H9 (cell line): ENCODE measurements at regions not wholly inside any gene's neighbourhood (a gene's known extent, or its start where the extent isn't known, plus 50 kb on each side); places are given as distances from the start of the nearest gene placed in this dataset.

Experiments used
- DNase-seq: peaks from one replicate; pipeline ENCODE4 v3.0.0-alpha.2; 2017
- H2AFZ ChIP-seq: one replicate; pipeline ENCODE4 v1.6.1; 2013; ENCODE audit warnings: mild to moderate bottlenecking, low read length, control low read depth, moderate library complexity
- H2AK5ac ChIP-seq: 2 replicates; pipeline ENCODE4 v1.6.1; 2013; ENCODE audit warnings: low read length, control low read depth, mixed read lengths; ENCODE audit not compliant: insufficient read length
- H2BK120ac ChIP-seq: one replicate; pipeline ENCODE4 v1.6.1; 2013; ENCODE audit warnings: low read depth, mild to moderate bottlenecking, low read length, control low read depth, inconsistent platforms; ENCODE audit not compliant: poor library complexity, severe bottlenecking
- H2BK12ac ChIP-seq: 2 replicates; pipeline ENCODE4 v1.6.1; 2013; ENCODE audit warnings: low read length, control low read depth, mixed read lengths, low read depth; ENCODE audit not compliant: insufficient read length
- H2BK15ac ChIP-seq: 2 replicates; pipeline ENCODE4 v1.6.1; 2013; ENCODE audit warnings: low read depth, low read length, control low read depth
- H2BK20ac ChIP-seq: one replicate; pipeline ENCODE4 v1.6.1; 2013; ENCODE audit warnings: low read depth, mild to moderate bottlenecking, low read length, control low read depth, inconsistent platforms; ENCODE audit not compliant: poor library complexity, severe bottlenecking
- H2BK5ac ChIP-seq: 2 replicates; pipeline ENCODE4 v1.6.1; 2013; ENCODE audit warnings: low read length, control low read depth, mixed read lengths; ENCODE audit not compliant: insufficient read length
- H3K14ac ChIP-seq: 2 replicates; pipeline ENCODE4 v1.6.1; 2013; ENCODE audit warnings: low read length, control low read depth; ENCODE audit not compliant: insufficient read depth
- H3K18ac ChIP-seq: 2 replicates; pipeline ENCODE4 v1.6.1; 2013; ENCODE audit warnings: low read depth, mild to moderate bottlenecking, mixed read lengths, low read length, control low read depth; ENCODE audit not compliant: insufficient read length
- H3K23ac ChIP-seq: 2 replicates; pipeline ENCODE4 v1.6.1; 2013; ENCODE audit warnings: low read length, control low read depth, mixed read lengths, low read depth; ENCODE audit not compliant: insufficient read length
- H3K23me2 ChIP-seq: 2 replicates; pipeline ENCODE4 v1.6.1; 2013; ENCODE audit warnings: low read depth, mild to moderate bottlenecking, mixed read lengths, low read length, control low read depth; ENCODE audit not compliant: insufficient read length, poor library complexity, severe bottlenecking
- H3K27ac ChIP-seq: 2 replicates; pipeline ENCODE4 v1.5.1; 2013; ENCODE audit warnings: low read length, control low read depth, mixed read lengths, low read depth; ENCODE audit not compliant: insufficient read length
- H3K27me3 ChIP-seq: 2 replicates; pipeline ENCODE4 v1.6.1; 2013; ENCODE audit warnings: low read length, control low read depth, inconsistent platforms; ENCODE audit not compliant: insufficient read depth
- H3K4ac ChIP-seq: 2 replicates; pipeline ENCODE4 v1.6.1; 2013; ENCODE audit warnings: low read depth, mild to moderate bottlenecking, control low read depth, inconsistent platforms, low read length, moderate library complexity
- H3K4me1 ChIP-seq: 2 replicates; pipeline ENCODE4 v1.6.1; 2013; ENCODE audit warnings: low read length, control low read depth, inconsistent platforms; ENCODE audit not compliant: insufficient read depth
- H3K4me2 ChIP-seq: 2 replicates; pipeline ENCODE4 v1.6.1; 2013; ENCODE audit warnings: low read length, control low read depth, mixed read lengths; ENCODE audit not compliant: insufficient read length, insufficient read depth
- H3K56ac ChIP-seq: 2 replicates; pipeline ENCODE4 v1.6.1; 2013; ENCODE audit warnings: low read depth, mild to moderate bottlenecking, mixed read lengths, low read length, control low read depth; ENCODE audit not compliant: insufficient read length
- H3K79me1 ChIP-seq: 2 replicates; pipeline ENCODE4 v1.6.1; 2013; ENCODE audit warnings: low read depth, mild to moderate bottlenecking, moderate library complexity, low read length, control low read depth, inconsistent platforms; ENCODE audit not compliant: insufficient read depth, poor library complexity, severe bottlenecking
- H3K79me2 ChIP-seq: 2 replicates; pipeline ENCODE4 v1.6.1; 2013; ENCODE audit warnings: low read length, control low read depth, inconsistent platforms; ENCODE audit not compliant: insufficient read depth
- H3K9ac ChIP-seq: 2 replicates; pipeline ENCODE4 v1.6.1; 2013; ENCODE audit warnings: low read length, control low read depth, mixed read lengths; ENCODE audit not compliant: insufficient read length; ENCODE audit errors: extremely low read depth
- H3K9me3 ChIP-seq: one replicate; pipeline ENCODE4 v1.6.1; 2013; ENCODE audit warnings: low read depth, low read length, inconsistent platforms; ENCODE audit not compliant: control insufficient read depth
- H3T11ph ChIP-seq: one replicate; pipeline ENCODE4 v1.6.1; 2013; ENCODE audit warnings: mild to moderate bottlenecking, low read length, control low read depth, inconsistent platforms
- H4K20me1 ChIP-seq: one replicate; pipeline ENCODE4 v1.6.1; 2013; ENCODE audit not compliant: control insufficient read depth, insufficient read length, insufficient read depth
- H4K5ac ChIP-seq: 2 replicates; pipeline ENCODE4 v1.6.1; 2013; ENCODE audit warnings: low read depth, mild to moderate bottlenecking, mixed read lengths, low read length, control low read depth; ENCODE audit not compliant: insufficient read length
- H4K8ac ChIP-seq: replicated peaks from 2 replicates; pipeline ENCODE4 v1.6.1; 2013; ENCODE audit warnings: low read length, control low read depth, mixed read lengths, low read depth; ENCODE audit not compliant: insufficient read length
- H4K91ac ChIP-seq: 2 replicates; pipeline ENCODE4 v1.6.1; 2013; ENCODE audit warnings: low read depth, mild to moderate bottlenecking, moderate library complexity, mixed read lengths, low read length, control low read depth; ENCODE audit not compliant: insufficient read length
- H3K27ac Mint-ChIP-seq, 3 experiments: 2 replicates in 2 of 3; 3 replicates in 1 of 3; pipeline ENCODE4 v1.8.0; 2020 to 2021; ENCODE audit warnings: mixed read lengths in 3 of 3, mild to moderate bottlenecking in 1 of 3, moderate library complexity in 1 of 3
- H3K27me3 Mint-ChIP-seq: 2 replicates; pipeline ENCODE4 v1.8.0; 2021; ENCODE audit warnings: low read depth, mild to moderate bottlenecking, moderate library complexity, mixed read lengths
- H3K36me3 Mint-ChIP-seq, 3 experiments: 2 replicates in 2 of 3; 3 replicates in 1 of 3; pipeline ENCODE4 v1.8.0; 2020 to 2021; ENCODE audit warnings: low read depth in 3 of 3, mixed read lengths in 3 of 3; ENCODE audit not compliant: insufficient read depth in 1 of 3
- H3K4me1 Mint-ChIP-seq, 2 experiments: 2 replicates each; pipeline ENCODE4 v1.8.0; 2020; ENCODE audit warnings: mixed read lengths in 2 of 2
- H3K4me3 Mint-ChIP-seq, 2 experiments: 2 replicates in 1 of 2; 3 replicates in 1 of 2; pipeline ENCODE4 v1.8.0; 2020 to 2021; ENCODE audit warnings: mild to moderate bottlenecking in 2 of 2, mixed read lengths in 2 of 2, moderate library complexity in 1 of 2
- H3K9me3 Mint-ChIP-seq, 2 experiments: 2 replicates in 1 of 2; 3 replicates in 1 of 2; pipeline ENCODE4 v1.8.0; 2020; ENCODE audit warnings: mild to moderate bottlenecking in 2 of 2, mixed read lengths in 2 of 2, moderate library complexity in 1 of 2
- WGBS: extraction: QIAGEN DNeasy Blood & Tissue Kit; methylation state at CpG from one replicate; pipeline ENCODE4 v1.1.7; 2013; ENCODE audit warnings: missing lambda C conversion rate, low lambda C conversion rate, mixed read lengths; ENCODE audit not compliant: insufficient read length; ENCODE audit errors: extremely low coverage; 5-methylcytosine and 5-hydroxymethylcytosine counted together
- TF ChIP-seq, protein P1 (sequence below): fragments of 200-600 bp; sonication (generic); conservative IDR thresholded peaks from 3 replicates; pipeline ENCODE4 v1.8.0; 2021; ENCODE audit warnings: antibody characterized with exemption, mild to moderate bottlenecking

DNA sequence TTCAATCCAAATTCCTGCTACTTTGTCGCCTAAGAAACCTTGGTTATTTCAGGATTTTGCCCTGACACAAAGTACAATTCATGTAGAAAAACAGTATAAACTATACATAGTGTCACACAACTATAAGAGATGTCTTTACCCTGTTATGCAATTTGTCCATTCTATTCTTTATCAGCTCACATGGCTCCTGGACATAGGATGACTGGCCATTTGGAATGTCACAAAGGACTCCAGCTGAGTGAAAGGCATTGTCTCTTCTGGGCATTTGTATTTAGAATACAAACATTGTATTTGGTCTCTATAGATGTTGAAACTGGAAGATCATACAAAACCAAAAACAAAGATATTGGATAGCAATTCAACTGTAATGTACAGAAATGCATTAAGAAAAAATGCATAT, 944.6 kb upstream of the LRRTM1 start:
- Histone ChIP-seq H2BK15ac (no peak overlapping the region), H3K27me3 (no peaks in the 10 kb centered on the region), H3K4me2 (no peak overlapping the region), H2BK20ac (no peak overlapping the region), H3T11ph (no peak overlapping the region), H3K4ac (no peak overlapping the region), H2BK12ac (no peak overlapping the region), H4K91ac (no peak overlapping the region), H2BK5ac (no peak overlapping the region), H3K18ac (no peak overlapping the region), H3K79me1 (no peaks in the 10 kb centered on the region), H4K8ac (no peak overlapping the region), H3K23me2 (no peaks in the 10 kb centered on the region), H3K9ac (no peak overlapping the region), H3K56ac (no peak overlapping the region), H3K23ac (no peak overlapping the region), H3K4me1 (no peaks in the 10 kb centered on the region), H3K9me3 (no peaks in the 10 kb centered on the region), H4K5ac (no peak overlapping the region), H2BK120ac (no peak overlapping the region), H3K79me2 (no peaks in the 10 kb centered on the region), H3K14ac (no peak overlapping the region), H2AK5ac (no peak overlapping the region), H4K20me1 (no peaks in the 10 kb centered on the region), H2AFZ (no peak overlapping the region), H3K27ac (no peak overlapping the region)
- no peak overlapping the region for H3K4me3 Mint-ChIP-seq
- peaks cover 4 to 5% of the 10 kb centered on the region in 2 experiments; a peak in 2 of 4 replicates for H3K4me1 Mint-ChIP-seq
- no CpG with 5 or more reads among the region's 1 CpG for WGBS
- TF ChIP-seq, protein P1, sequence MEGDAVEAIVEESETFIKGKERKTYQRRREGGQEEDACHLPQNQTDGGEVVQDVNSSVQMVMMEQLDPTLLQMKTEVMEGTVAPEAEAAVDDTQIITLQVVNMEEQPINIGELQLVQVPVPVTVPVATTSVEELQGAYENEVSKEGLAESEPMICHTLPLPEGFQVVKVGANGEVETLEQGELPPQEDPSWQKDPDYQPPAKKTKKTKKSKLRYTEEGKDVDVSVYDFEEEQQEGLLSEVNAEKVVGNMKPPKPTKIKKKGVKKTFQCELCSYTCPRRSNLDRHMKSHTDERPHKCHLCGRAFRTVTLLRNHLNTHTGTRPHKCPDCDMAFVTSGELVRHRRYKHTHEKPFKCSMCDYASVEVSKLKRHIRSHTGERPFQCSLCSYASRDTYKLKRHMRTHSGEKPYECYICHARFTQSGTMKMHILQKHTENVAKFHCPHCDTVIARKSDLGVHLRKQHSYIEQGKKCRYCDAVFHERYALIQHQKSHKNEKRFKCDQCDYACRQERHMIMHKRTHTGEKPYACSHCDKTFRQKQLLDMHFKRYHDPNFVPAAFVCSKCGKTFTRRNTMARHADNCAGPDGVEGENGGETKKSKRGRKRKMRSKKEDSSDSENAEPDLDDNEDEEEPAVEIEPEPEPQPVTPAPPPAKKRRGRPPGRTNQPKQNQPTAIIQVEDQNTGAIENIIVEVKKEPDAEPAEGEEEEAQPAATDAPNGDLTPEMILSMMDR = no peak
- H3K27me3 Mint-ChIP-seq = no peaks in the 10 kb centered on the region; the same call in 1 of the 2 replicates
- H3K9me3 Mint-ChIP-seq = no peaks in the 10 kb centered on the region
- no peak overlapping the region for H3K27ac Mint-ChIP-seq
- DNase-seq = no peak
- H3K36me3 Mint-ChIP-seq = no peaks in the 10 kb centered on the region
